HG03097 (cell line): ENCODE measurements at regions not wholly inside any gene's neighbourhood (a gene's known extent, or its start where the extent isn't known, plus 50 kb on each side); places are given as distances from the start of the nearest gene placed in this dataset.
"Not testable (repeated sequence)": the region's sequence is repeated elsewhere in the genome, so short reads cannot be mapped to it uniquely, and the experiment has no call there.

Experiments
- ATAC-seq: cut with Tn5 transposase; IDR thresholded peaks from one replicate; pipeline ENCODE4 v1.9.1; 2021; ENCODE audit not compliant: unreplicated experiment, low FRiP score

- no peak for ATAC-seq
These were observed 199.8 kb downstream of the RPL10L start for GRCh38 chr14:46451800-46452199.

- ATAC-seq, result no peak
These were observed 206.9 kb downstream of the RPL10L start for GRCh38 chr14:46444666-46445065.

GRCh38 chr14:46433381-46433780, 218.2 kb downstream of the RPL10L start:
- no peak for ATAC-seq

- no peak for ATAC-seq
These were observed 219.1 kb downstream of the RPL10L start for GRCh38 chr14:46432516-46432915.

- ATAC-seq, result no peak
These were observed 234.5 kb downstream of the RPL10L start for GRCh38 chr14:46417066-46417465.

- ATAC-seq, result no peak
These were observed 246.4 kb downstream of the RPL10L start for GRCh38 chr14:46404865-46405811.

GRCh38 chr14:46402001-46402690, 249.4 kb downstream of the RPL10L start:
- not testable (repeated sequence) for ATAC-seq

- ATAC-seq, result no peak
These were observed 250.5 kb downstream of the RPL10L start for GRCh38 chr14:46401066-46401465.

GRCh38 chr14:46399049-46399448, 252.5 kb downstream of the RPL10L start:
- ATAC-seq, result no peak

- no peak for ATAC-seq
These were observed 267.0 kb downstream of the RPL10L start for GRCh38 chr14:46384611-46385010.

GRCh38 chr14:46381674-46382073, 269.9 kb downstream of the RPL10L start:
- no peak for ATAC-seq

GRCh38 chr14:46378248-46378647, 273.3 kb downstream of the RPL10L start:
- ATAC-seq, result no peak

- ATAC-seq, result no peak
These were observed 274.3 kb downstream of the RPL10L start for GRCh38 chr14:46377305-46377704.

GRCh38 chr14:46369391-46369790, 282.2 kb downstream of the RPL10L start:
- ATAC-seq, result no peak

GRCh38 chr14:46368275-46368674, 283.3 kb downstream of the RPL10L start:
- no peak for ATAC-seq

GRCh38 chr14:46352844-46353243, 298.7 kb downstream of the RPL10L start:
- ATAC-seq, result no peak

- no peak for ATAC-seq
These were observed 307.1 kb downstream of the RPL10L start for GRCh38 chr14:46344327-46344937.

GRCh38 chr14:46325777-46326176, 325.8 kb downstream of the RPL10L start:
- ATAC-seq, result no peak

- ATAC-seq, result no peak
These were observed 326.4 kb downstream of the RPL10L start for GRCh38 chr14:46325157-46325556.

GRCh38 chr14:46323404-46323762, 328.2 kb downstream of the RPL10L start:
- no peak for ATAC-seq

GRCh38 chr14:46322730-46323403, 328.7 kb downstream of the RPL10L start:
- no peak for ATAC-seq
